Esophagus mucosa (tissue), 1 donor: ENCODE measurements at regions not wholly inside any gene's neighbourhood (a gene's known extent, or its start where the extent isn't known, plus 50 kb on each side); places are given as distances from the start of the nearest gene placed in this dataset.
A peak's percentile ranks its signal among the peaks of the same experiment; 100 is the strongest.

ENCODE experiments used
- ATAC-seq: fragments of 200-7000 bp; cut with Tn5 transposase; one replicate; pipeline ENCODE4 v1.9.1; 2020
- donor health status: DM: yes; HTN: yes; CAD: no.

GRCh38 chr9:117546894-117547678, 132.2 kb upstream of the ASTN2 start:
- peak; percentile 48 for ATAC-seq

- no peak for ATAC-seq
These were observed 131.0 kb upstream of the ASTN2 start for GRCh38 chr9:117545846-117546245.

GRCh38 chr9:117543089-117543488, 128.2 kb upstream of the ASTN2 start:
- no peak for ATAC-seq

- ATAC-seq: no peak
These were observed 127.2 kb upstream of the ASTN2 start for GRCh38 chr9:117542021-117542420.

- ATAC-seq: no peak
These were observed 126.3 kb upstream of the ASTN2 start for GRCh38 chr9:117541181-117541580.

GRCh38 chr9:117535973-117536372, 121.1 kb upstream of the ASTN2 start:
- no peak for ATAC-seq

GRCh38 chr9:117535434-117535833, 120.6 kb upstream of the ASTN2 start:
- no peak for ATAC-seq

GRCh38 chr9:117528225-117528624, 113.4 kb upstream of the ASTN2 start:
- no peak for ATAC-seq

- no peak for ATAC-seq
These were observed 111.8 kb upstream of the ASTN2 start for GRCh38 chr9:117526674-117527073.

DNA sequence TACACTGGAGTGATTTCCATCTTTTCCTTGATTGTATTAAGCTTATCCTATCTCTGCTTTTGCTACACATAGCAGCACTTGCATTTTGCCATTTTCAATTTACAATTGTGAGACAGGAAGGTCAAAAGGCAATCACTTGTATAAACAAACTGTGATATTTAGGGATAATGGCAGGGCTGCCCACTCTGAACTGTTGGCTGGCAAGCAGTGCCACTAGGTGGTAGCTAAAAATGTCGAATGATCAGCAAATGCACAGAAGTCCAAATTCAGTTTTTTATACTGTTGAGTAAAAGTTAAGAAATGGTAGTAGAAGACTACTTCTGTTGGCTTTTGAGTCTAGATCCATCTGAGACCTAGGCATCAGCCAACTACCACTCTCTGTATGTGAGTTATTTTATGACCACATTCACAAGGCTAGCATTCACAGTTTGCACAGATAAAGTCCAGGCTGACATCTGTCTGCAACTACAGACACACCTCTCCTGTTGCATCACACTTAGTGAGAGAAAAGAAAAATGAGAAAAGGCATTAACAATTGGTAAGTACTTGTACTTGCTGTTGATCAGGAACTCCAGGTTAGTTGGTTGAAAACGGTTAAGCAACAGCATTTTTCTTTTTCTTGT, 108.8 kb upstream of the ASTN2 start:
- no peak for ATAC-seq

DNA sequence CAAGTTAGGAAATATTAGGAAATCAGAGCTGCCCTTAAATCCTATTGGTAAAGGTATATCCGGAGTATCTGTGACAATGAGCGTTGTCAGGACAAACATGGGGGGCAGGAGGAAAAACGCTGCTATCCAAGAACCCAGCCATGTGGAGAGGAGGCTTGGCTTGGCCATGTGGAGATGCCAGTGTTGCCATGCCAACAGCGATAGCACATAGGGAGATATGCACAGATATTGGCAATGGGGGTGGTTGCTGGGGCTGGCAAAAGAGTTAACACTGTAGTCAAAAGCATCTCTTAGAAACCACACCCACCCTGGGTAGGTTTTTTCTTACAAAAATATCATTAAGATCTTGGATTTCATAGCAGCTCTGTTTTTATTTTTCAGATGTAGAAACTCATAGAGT, 106.4 kb upstream of the ASTN2 start:
- no peak for ATAC-seq

- ATAC-seq: no peak
These were observed 102.1 kb upstream of the ASTN2 start for GRCh38 chr9:117516676-117517632.

- ATAC-seq: no peak
These were observed 97.1 kb upstream of the ASTN2 start for GRCh38 chr9:117511852-117512481.

DNA sequence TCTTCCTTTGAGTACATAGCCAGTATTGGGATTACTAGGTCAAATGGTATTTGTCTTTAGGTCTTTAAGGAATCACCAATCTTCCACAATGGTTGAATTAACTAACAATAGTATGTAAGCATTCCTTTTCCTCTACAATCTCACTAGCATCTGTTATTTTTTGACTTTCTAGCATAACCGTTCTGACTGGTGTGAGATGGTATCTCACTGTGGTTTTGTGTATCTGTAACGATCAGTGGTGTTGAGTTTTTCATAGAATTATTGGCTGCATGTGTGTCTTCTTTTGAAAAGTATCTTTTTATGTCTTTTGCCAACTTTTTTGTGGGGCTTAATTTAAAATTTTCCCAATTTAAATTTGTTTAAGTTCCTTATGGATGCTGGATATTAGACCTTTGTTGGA, 81.5 kb upstream of the ASTN2 start:
- no peak for ATAC-seq

DNA sequence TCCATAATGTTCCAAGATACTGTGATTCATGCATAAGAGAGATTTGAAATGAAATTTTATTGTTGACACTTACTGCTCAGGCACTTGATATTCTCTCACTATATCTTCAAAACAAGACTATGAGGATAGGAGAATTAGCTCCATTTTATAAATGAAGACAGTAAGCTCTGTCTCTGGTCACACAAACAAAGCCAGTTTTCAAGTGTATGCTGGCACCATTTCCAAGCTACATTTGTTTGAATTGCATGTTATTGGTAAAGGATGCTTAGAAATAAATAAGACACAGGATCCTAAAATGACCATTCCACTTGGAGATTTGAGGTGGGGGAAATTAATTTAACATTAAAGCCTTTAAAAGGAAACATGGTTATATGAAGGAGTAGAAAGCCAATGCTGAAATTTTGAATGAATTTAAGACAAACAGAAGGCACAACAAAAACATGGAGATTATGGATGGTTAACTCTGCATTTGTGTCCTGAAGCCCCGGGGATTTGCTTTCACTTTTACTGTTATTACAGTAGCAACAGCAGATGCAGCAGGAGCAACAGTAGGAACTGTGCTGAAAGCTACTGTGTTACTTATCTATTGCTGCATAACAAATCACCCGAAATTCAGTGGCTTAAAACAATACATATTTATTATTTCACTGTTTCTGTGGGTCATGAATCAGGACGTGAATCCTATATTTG, 79.7 kb upstream of the ASTN2 start:
- no peak for ATAC-seq

DNA sequence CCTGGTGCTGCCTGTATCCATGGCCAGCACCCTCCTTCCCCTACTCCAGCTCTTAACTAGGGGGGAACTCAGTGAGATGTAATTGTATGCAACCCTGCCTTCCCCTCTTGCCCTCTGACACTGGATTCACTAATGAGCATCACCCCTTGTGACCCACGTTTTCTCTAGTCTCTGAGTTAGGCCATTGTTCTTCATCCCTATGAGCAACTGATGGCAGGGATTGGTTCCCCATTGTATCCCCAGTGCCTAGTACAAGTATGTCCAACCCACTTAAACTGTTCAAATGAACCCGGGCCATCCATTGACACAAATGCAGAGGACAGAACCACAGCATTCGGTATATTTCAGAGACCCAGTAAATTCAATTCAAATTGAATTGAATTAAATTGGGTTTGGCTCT, 77.6 kb upstream of the ASTN2 start:
- no peak for ATAC-seq

DNA sequence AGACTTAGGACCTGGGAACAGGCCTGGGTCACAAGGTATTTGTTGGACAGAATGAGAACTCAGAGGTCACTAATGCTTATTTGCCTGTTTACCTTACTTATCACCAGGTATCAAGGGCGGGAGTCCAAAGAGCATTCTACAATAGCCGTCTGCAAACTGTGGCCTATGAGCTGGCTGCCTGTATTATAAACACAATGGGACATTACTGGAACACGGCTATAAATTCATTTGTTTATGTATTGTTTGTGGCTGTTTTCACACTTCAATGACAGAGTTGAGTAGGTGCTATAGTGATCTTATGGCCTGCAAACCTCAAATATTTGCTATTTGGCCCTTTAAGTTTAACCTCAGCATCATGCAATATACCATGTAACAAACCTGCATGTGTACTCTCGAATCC, 76.6 kb upstream of the ASTN2 start:
- no peak for ATAC-seq

DNA sequence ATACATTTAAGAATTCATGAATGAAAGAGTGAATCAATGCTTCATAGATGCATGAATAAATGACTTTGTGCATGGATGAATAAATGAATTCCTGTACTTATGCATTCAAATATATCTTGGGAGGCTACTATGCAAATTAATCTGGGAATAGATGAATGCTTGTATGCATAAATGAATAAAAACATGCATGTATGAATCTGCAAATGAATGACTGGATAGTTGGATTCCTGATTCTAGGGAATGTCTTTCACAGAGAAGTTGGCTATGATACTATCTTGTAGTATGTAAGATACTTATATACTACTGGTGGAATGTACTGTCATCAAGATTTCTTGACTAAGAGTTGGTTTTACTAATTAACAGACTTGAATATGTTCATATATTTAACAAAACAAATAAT, 75.3 kb upstream of the ASTN2 start:
- no peak for ATAC-seq

- ATAC-seq: no peak
These were observed 73.8 kb upstream of the ASTN2 start for GRCh38 chr9:117488659-117489058.

DNA sequence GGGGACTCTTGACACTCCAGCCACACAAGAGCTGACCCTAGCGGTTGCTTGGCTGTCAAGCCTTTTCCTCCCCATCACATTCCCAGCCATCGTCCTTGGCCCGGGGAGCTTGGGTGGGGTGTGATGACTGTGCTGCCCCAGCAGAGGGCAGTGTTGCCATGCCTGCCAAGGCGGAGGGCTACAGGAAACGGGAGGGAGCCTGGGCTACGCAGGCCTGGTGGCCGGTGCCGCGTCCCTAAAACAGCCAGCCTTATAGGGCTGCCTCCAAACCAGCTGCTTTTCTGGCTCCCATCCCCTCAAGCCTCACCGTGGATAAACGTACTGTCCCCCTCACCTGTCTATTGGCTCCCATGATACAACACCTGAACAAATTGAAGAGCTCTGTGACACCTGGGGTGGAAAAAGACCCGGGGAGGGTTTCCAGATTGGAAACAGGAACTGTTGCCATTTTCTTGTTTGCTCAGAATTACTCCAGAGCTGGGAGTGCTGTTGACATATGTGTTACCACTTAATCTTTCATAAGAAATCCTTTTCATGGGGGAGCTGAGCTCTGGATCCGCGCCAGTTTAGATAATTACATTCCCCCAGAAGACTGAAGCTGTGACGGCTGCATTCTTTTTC, 72.8 kb upstream of the ASTN2 start:
- peak; percentile 93 for ATAC-seq

GRCh38 chr9:117486426-117486825, 71.6 kb upstream of the ASTN2 start:
- ATAC-seq: no peak

DNA sequence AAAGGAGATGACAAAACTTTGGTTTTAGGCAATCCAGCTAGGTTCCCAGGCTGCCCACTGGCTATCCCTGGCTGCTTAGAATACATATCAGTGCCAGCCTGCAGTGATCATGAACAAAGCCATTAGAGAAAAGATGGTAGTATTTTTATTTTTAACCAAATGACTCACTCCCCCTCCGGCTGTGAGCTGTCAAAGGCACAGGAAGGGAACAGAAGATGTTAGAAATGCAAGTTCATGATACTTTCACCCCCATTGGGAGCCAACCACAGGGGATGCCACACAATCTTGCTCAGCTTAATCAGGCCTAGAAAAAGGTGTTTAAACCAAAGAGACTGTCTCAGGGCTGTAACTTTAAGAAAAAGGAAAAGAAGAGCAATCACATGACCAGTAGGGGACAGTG, 70.3 kb upstream of the ASTN2 start:
- no peak for ATAC-seq
